CD4-positive, alpha-beta memory T cell (primary cell): ENCODE measurements at regions not wholly inside any gene's neighbourhood (a gene's known extent, or its start where the extent isn't known, plus 50 kb on each side); places are given as distances from the start of the nearest gene placed in this dataset.
"Not testable (repeated sequence)": the region's sequence is repeated elsewhere in the genome, so short reads cannot be mapped to it uniquely, and the experiment has no call there.

Experiments used
- CTCF ChIA-PET: fragments of 350-600 bp; sonication (Branson Sonifier 250); formaldehyde crosslinking; loops from one replicate; lab custom pipeline; 2021; ENCODE audit warnings: inconsistent platforms; ENCODE audit not compliant: partially characterized antibody; lab: Charles Lee
- POLR2A ChIA-PET: fragments of 350-600 bp; sonication (Branson Sonifier 250); formaldehyde crosslinking; loops from one replicate; lab custom pipeline; 2021; ENCODE audit not compliant: partially characterized antibody; lab: Charles Lee
- DNase-seq, 5 donors: peaks; one replicate each; pipeline versions ENCODE4 v3.0.0 to v3.0.0-alpha.2; 2020 to 2022; ENCODE audit warnings: mixed read lengths in 1 of 5
- H3K27ac ChIP-seq: one replicate; pipeline ENCODE4 v1.7.0; 2013; ENCODE audit warnings: low read depth, low read length
- H3K27me3 ChIP-seq: 2 replicates; pipeline ENCODE4 v1.7.0; 2013; ENCODE audit warnings: mild to moderate bottlenecking, low read length, moderate library complexity; ENCODE audit not compliant: insufficient read depth
- H3K36me3 ChIP-seq: 2 replicates; pipeline ENCODE4 v1.7.0; 2013; ENCODE audit warnings: mild to moderate bottlenecking, low read length, moderate library complexity; ENCODE audit not compliant: insufficient read depth
- H3K4me1 ChIP-seq: 2 replicates; pipeline ENCODE4 v1.7.0; 2013; ENCODE audit warnings: mild to moderate bottlenecking, low read length, moderate library complexity; ENCODE audit not compliant: insufficient read depth
- H3K4me3 ChIP-seq, 2 donors: one replicate each; pipeline ENCODE4 v1.7.0; 2013; ENCODE audit warnings: low read length in 2 of 2, mild to moderate bottlenecking in 1 of 2
- H3K9me3 ChIP-seq, 2 donors: one replicate each; pipeline ENCODE4 v1.7.0; 2013; ENCODE audit warnings: low read length in 2 of 2, control low read depth in 1 of 2; ENCODE audit not compliant: control insufficient read depth in 1 of 2
- H3K27ac Mint-ChIP-seq, 7 donors: one replicate each; pipeline ENCODE4 v1.8.0; 2020 to 2021; ENCODE audit warnings: mixed read lengths in 7 of 7, mild to moderate bottlenecking in 6 of 7, inconsistent platforms in 3 of 7, moderate library complexity in 3 of 7
- H3K27me3 Mint-ChIP-seq, 2 donors: one replicate each; pipeline ENCODE4 v1.8.0; 2020 to 2021; ENCODE audit warnings: mixed read lengths in 2 of 2
- H3K36me3 Mint-ChIP-seq, 2 donors: one replicate each; pipeline ENCODE4 v1.8.0; 2020 to 2021; ENCODE audit warnings: mixed read lengths in 2 of 2, inconsistent platforms in 1 of 2, mild to moderate bottlenecking in 1 of 2
- H3K4me1 Mint-ChIP-seq, 4 donors: one replicate each; pipeline ENCODE4 v1.8.0; 2020 to 2021; ENCODE audit warnings: mixed read lengths in 4 of 4, mild to moderate bottlenecking in 1 of 4
- H3K4me3 Mint-ChIP-seq, 8 donors: one replicate each; pipeline ENCODE4 v1.8.0; 2020 to 2021; ENCODE audit warnings: mixed read lengths in 8 of 8, mild to moderate bottlenecking in 7 of 8, moderate library complexity in 6 of 8, inconsistent platforms in 3 of 8
- H3K9me3 Mint-ChIP-seq, 8 donors: one replicate each; pipeline ENCODE4 v1.8.0; 2020 to 2021; ENCODE audit warnings: mixed read lengths in 8 of 8, mild to moderate bottlenecking in 5 of 8, inconsistent platforms in 3 of 8, moderate library complexity in 1 of 8
- intact Hi-C: fragments of 100-400 bp; cut with micrococcal nuclease; formaldehyde crosslinking; loops from one replicate; pipeline ENCODE4 v1.15.1; 2023

GRCh38 chr1:219058891-219059820 is 114.5 kb upstream of the LYPLAL1 start:
- POLR2A ChIA-PET = no interaction called here
- H3K27ac ChIP-seq = no peak overlapping the region

GRCh38 chr1:219060798-219061197 is 112.9 kb upstream of the LYPLAL1 start:
- H3K4me3 ChIP-seq = no peak overlapping the region

More at GRCh38 chr1:219058891-219059820, 114.5 kb upstream of the LYPLAL1 start:
- Mint-ChIP-seq H3K4me1 (no peaks in the 10 kb centered on the region), H3K4me3 (no peak overlapping the region), H3K27me3 (peaks cover 0 to 1% of the 10 kb centered on the region in 2 donors), H3K27ac (no peak overlapping the region), H3K9me3 (peaks cover 0 to 6% (median 3%) of the 10 kb centered on the region in 8 donors), H3K36me3 (no peaks in the 10 kb centered on the region)
- CTCF ChIA-PET = no interaction called here
- Histone ChIP-seq H3K27me3 (no peaks in the 10 kb centered on the region), H3K4me3 (no peak overlapping the region), H3K9me3 (no peaks in the 10 kb centered on the region), H3K4me1 (no peaks in the 10 kb centered on the region), H3K36me3 (no peaks in the 10 kb centered on the region)
- no peak for DNase-seq
- intact Hi-C loops = no loop called here

GRCh38 chr1:219062161-219062560 is 111.5 kb upstream of the LYPLAL1 start:
- no peaks in the 10 kb centered on the region for H3K9me3 ChIP-seq
- CTCF ChIA-PET = no interaction called here
- H3K36me3 Mint-ChIP-seq = no peaks in the 10 kb centered on the region
- intact Hi-C loops = no loop called here
- no peak overlapping the region for H3K4me3 ChIP-seq
- no peak for DNase-seq
- H3K27ac Mint-ChIP-seq = no peak overlapping the region
- no peak overlapping the region for H3K27ac ChIP-seq
- H3K36me3 ChIP-seq = no peaks in the 10 kb centered on the region
- H3K9me3 Mint-ChIP-seq = peaks cover 0 to 4% (median 1%) of the 10 kb centered on the region in 8 donors
- no peaks in the 10 kb centered on the region for H3K4me1 Mint-ChIP-seq
- H3K4me1 ChIP-seq = no peaks in the 10 kb centered on the region
- POLR2A ChIA-PET = no interaction called here
- no peak overlapping the region for H3K4me3 Mint-ChIP-seq
- peaks cover 0 to 1% of the 10 kb centered on the region in 2 donors for H3K27me3 Mint-ChIP-seq
- no peaks in the 10 kb centered on the region for H3K27me3 ChIP-seq

More at GRCh38 chr1:219060798-219061197, 112.9 kb upstream of the LYPLAL1 start:
- Histone ChIP-seq H3K27ac (no peak overlapping the region), H3K36me3 (no peaks in the 10 kb centered on the region), H3K27me3 (no peaks in the 10 kb centered on the region), H3K9me3 (no peaks in the 10 kb centered on the region), H3K4me1 (no peaks in the 10 kb centered on the region)
- DNase-seq = no peak
- H3K27me3 Mint-ChIP-seq = peaks cover 0 to 1% of the 10 kb centered on the region in 2 donors
- H3K36me3 Mint-ChIP-seq = no peaks in the 10 kb centered on the region
- H3K27ac Mint-ChIP-seq = no peak overlapping the region
- CTCF ChIA-PET = no interaction called here
- no peak overlapping the region for H3K4me3 Mint-ChIP-seq
- H3K4me1 Mint-ChIP-seq = no peaks in the 10 kb centered on the region
- H3K9me3 Mint-ChIP-seq = peaks cover 0 to 4% (median 3%) of the 10 kb centered on the region in 8 donors
- intact Hi-C loops = no loop called here
- POLR2A ChIA-PET = no interaction called here

GRCh38 chr1:219066098-219066497 is 107.6 kb upstream of the LYPLAL1 start:
- no peak overlapping the region for H3K4me3 Mint-ChIP-seq

GRCh38 chr1:219066631-219067349 is 106.9 kb upstream of the LYPLAL1 start:
- POLR2A ChIA-PET = no interaction called here
- no peaks in the 10 kb centered on the region for H3K27me3 ChIP-seq

More at GRCh38 chr1:219066098-219066497, 107.6 kb upstream of the LYPLAL1 start:
- peaks cover 0 to 14% (median 5%) of the 10 kb centered on the region in 8 donors for H3K9me3 Mint-ChIP-seq
- CTCF ChIA-PET = no interaction called here
- DNase-seq = no peak
- H3K27me3 Mint-ChIP-seq = no peaks in the 10 kb centered on the region
- no peaks in the 10 kb centered on the region for H3K9me3 ChIP-seq
- no peak overlapping the region for H3K27ac Mint-ChIP-seq
- no peak overlapping the region for H3K27ac ChIP-seq
- H3K36me3 ChIP-seq = no peaks in the 10 kb centered on the region
- H3K27me3 ChIP-seq = no peaks in the 10 kb centered on the region
- H3K4me1 Mint-ChIP-seq = no peaks in the 10 kb centered on the region
- no peaks in the 10 kb centered on the region for H3K36me3 Mint-ChIP-seq
- no peaks in the 10 kb centered on the region for H3K4me1 ChIP-seq
- intact Hi-C loops = no loop called here
- POLR2A ChIA-PET = no interaction called here
- H3K4me3 ChIP-seq = no peak overlapping the region

GRCh38 chr1:219067350-219067712 is 106.3 kb upstream of the LYPLAL1 start:
- ChIA-PET POLR2A (no interaction called here), CTCF (no interaction called here)
- no peaks in the 10 kb centered on the region for H3K9me3 ChIP-seq
- no peaks in the 10 kb centered on the region for H3K4me1 Mint-ChIP-seq
- H3K36me3 Mint-ChIP-seq = no peaks in the 10 kb centered on the region
- H3K4me1 ChIP-seq = no peaks in the 10 kb centered on the region
- no peaks in the 10 kb centered on the region for H3K36me3 ChIP-seq
- no peak overlapping the region for H3K27ac ChIP-seq
- H3K27me3 Mint-ChIP-seq = no peaks in the 10 kb centered on the region
- no peak overlapping the region for H3K4me3 Mint-ChIP-seq
- intact Hi-C loops = no loop called here
- no peak for DNase-seq
- H3K4me3 ChIP-seq = no peak overlapping the region
- H3K9me3 Mint-ChIP-seq = peaks cover 0 to 20% (median 7%) of the 10 kb centered on the region in 8 donors
- H3K27me3 ChIP-seq = no peaks in the 10 kb centered on the region
- no peak overlapping the region for H3K27ac Mint-ChIP-seq

More at GRCh38 chr1:219066631-219067349, 106.9 kb upstream of the LYPLAL1 start:
- no peak overlapping the region for H3K4me3 Mint-ChIP-seq
- no peaks in the 10 kb centered on the region for H3K36me3 Mint-ChIP-seq
- intact Hi-C loops = no loop called here
- no peak for DNase-seq
- H3K27me3 Mint-ChIP-seq = no peaks in the 10 kb centered on the region
- no peak overlapping the region for H3K27ac ChIP-seq
- H3K36me3 ChIP-seq = no peaks in the 10 kb centered on the region
- H3K9me3 ChIP-seq = no peaks in the 10 kb centered on the region
- no peak overlapping the region for H3K4me3 ChIP-seq
- no peak overlapping the region for H3K27ac Mint-ChIP-seq
- CTCF ChIA-PET = no interaction called here
- H3K4me1 Mint-ChIP-seq = no peaks in the 10 kb centered on the region
- peaks cover 0 to 14% (median 5%) of the 10 kb centered on the region in 8 donors for H3K9me3 Mint-ChIP-seq
- H3K4me1 ChIP-seq = no peaks in the 10 kb centered on the region

GRCh38 chr1:219070395-219070794 is 103.3 kb upstream of the LYPLAL1 start:
- peaks cover 0 to 25% (median 9%) of the 10 kb centered on the region in 8 donors for H3K9me3 Mint-ChIP-seq
- H3K27ac ChIP-seq, H3K4me3 ChIP-seq, H3K27me3 ChIP-seq, DNase-seq, H3K36me3 Mint-ChIP-seq, H3K36me3 ChIP-seq, POLR2A ChIA-PET, H3K4me3 Mint-ChIP-seq, H3K27ac Mint-ChIP-seq, H3K9me3 ChIP-seq, CTCF ChIA-PET, intact Hi-C loops, H3K4me1 Mint-ChIP-seq, H3K27me3 Mint-ChIP-seq, H3K4me1 ChIP-seq: not testable (repeated sequence)
